ENCODE measurements at regions not wholly inside any gene's neighbourhood (a gene's known extent, or its start where the extent isn't known, plus 50 kb on each side); places are given as distances from the start of the nearest gene placed in this dataset.
A peak's percentile ranks its signal among the peaks of the same experiment; 100 is the strongest.

DNA sequence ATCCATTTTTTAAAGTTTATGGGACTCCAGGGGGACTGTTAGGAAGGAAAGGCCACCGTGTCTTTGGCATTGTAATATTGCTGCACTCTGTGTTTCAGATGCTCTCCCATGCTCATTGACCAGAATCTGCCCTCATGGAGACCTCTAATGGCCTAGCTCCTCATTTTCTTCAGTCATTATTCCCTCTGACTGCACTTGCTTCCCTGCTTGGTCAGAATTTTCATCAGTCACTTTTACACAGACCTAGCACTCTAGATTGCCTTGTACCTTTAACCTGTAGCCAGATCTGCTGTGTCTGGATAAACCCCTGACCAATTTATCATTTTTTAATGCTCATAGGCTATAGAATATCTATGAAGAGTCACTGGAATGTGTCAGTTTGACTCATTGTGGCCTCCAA lies 155.5 kb upstream of the NUDT12 start:
- H3K27ac ChIP-seq, result no peak overlapping the region
- no peaks in the 10 kb centered on the region for H3K4me1 ChIP-seq (ENCODE audit: low read depth)
- no peaks in the 10 kb centered on the region for H3K27me3 ChIP-seq
- DNase-seq (ENCODE audit: low read depth in 1 of 2, low spot score in 1 of 2), result no peak
- H3K9me3 ChIP-seq (ENCODE audit: low read depth), result no peaks in the 10 kb centered on the region
- TF ChIP-seq, protein P1, sequence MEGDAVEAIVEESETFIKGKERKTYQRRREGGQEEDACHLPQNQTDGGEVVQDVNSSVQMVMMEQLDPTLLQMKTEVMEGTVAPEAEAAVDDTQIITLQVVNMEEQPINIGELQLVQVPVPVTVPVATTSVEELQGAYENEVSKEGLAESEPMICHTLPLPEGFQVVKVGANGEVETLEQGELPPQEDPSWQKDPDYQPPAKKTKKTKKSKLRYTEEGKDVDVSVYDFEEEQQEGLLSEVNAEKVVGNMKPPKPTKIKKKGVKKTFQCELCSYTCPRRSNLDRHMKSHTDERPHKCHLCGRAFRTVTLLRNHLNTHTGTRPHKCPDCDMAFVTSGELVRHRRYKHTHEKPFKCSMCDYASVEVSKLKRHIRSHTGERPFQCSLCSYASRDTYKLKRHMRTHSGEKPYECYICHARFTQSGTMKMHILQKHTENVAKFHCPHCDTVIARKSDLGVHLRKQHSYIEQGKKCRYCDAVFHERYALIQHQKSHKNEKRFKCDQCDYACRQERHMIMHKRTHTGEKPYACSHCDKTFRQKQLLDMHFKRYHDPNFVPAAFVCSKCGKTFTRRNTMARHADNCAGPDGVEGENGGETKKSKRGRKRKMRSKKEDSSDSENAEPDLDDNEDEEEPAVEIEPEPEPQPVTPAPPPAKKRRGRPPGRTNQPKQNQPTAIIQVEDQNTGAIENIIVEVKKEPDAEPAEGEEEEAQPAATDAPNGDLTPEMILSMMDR (IDR thresholded peaks at IDR 0.05; ENCODE audit: low read depth, low read length), result no peak
- H3K36me3 ChIP-seq, result no peaks in the 10 kb centered on the region
- H3K4me3 ChIP-seq, result no peak overlapping the region

DNA sequence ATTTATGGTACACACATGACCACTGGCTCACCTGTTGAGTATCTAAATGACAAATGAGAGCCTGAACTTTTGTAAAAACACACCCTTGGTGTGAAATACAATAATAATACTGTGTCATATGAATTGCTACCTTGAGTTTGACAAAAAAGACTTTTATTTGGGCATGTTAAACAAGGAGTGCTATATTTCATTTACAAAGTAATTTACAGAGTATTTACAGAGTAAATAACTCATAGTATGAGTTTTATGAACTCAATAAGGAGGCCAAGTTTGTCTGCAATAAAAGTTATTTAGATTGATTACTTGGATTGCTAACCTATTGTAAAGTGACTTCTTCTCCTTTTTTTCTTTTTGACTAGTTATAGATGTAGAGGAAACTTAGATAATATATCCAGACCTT lies 146.0 kb upstream of the NUDT12 start:
- TF ChIP-seq, protein P1 (IDR thresholded peaks at IDR 0.05; ENCODE audit: low read depth, low read length), result no peak
- Histone ChIP-seq H3K4me3 (no peak overlapping the region), H3K27ac (no peak overlapping the region), H3K4me1 (ENCODE audit: low read depth) (no peaks in the 10 kb centered on the region), H3K27me3 (no peaks in the 10 kb centered on the region), H3K36me3 (no peaks in the 10 kb centered on the region), H3K9me3 (ENCODE audit: low read depth) (no peaks in the 10 kb centered on the region)
- DNase-seq (ENCODE audit: low read depth in 1 of 2, low spot score in 1 of 2), result no peak

DNA sequence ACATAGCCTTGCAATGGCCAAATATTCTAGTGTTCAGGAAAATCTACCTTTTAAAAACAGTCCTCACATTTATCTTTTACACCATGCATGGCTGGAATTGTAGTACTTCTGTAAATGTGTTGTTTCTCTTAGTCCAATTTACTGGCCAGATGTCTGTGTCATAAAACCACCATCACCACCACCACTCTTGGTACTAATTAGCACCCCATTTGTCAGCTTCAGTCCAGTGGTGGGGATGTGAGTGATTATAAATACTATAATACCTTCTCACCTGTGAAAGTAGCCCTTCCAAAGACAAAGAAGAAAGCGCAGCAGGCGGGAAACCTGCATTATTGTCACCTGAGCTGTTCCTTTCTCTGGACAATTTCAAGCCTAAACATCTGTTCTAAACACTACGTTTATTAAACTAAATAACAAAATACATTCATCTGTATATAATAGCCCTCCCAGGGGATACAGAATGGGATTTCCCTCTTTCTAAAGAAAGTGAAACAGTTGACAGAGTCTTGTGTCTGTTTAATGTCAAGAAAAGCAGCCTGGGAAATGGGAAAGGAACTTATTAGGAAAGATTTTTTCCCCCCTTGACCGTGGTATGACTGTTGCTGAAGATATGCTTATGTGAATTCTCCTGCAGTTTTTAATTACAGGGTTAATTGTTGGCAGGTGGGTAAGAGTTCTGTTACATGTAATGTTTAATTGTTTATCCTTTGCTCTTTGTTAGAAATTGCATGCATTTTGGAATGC lies 144.5 kb upstream of the NUDT12 start:
- no peak overlapping the region for H3K27ac ChIP-seq

DNA sequence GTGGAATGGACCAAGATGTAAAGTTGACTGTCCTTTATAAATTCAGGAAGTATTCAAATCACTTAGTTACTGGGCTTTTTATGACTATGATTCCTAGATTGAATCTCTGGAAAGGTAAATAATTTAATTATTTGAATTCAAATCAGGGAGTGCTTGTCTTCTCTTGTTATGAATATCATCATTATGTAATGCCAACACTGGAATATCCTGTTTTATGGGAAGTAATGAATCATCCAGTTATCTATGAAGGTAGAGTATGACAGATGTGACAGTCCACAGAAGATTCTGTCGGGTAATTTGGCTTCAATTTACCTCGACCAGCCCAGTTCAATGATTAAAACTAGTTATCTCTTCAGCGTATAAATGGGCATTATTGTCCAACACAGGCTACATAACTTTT lies 141.0 kb upstream of the NUDT12 start:
- no peaks in the 10 kb centered on the region for H3K36me3 ChIP-seq
- no peaks in the 10 kb centered on the region for H3K27me3 ChIP-seq
- DNase-seq (ENCODE audit: low read depth in 1 of 2, low spot score in 1 of 2), result no peak
- H3K4me3 ChIP-seq, result no peak overlapping the region
- no peaks in the 10 kb centered on the region for H3K9me3 ChIP-seq (ENCODE audit: low read depth)
- no peaks in the 10 kb centered on the region for H3K4me1 ChIP-seq (ENCODE audit: low read depth)
- no peak overlapping the region for H3K27ac ChIP-seq
- TF ChIP-seq, protein P1 (IDR thresholded peaks at IDR 0.05; ENCODE audit: low read depth, low read length), result no peak

More for the DNA sequence above, 144.5 kb upstream of the NUDT12 start:
- Histone ChIP-seq H3K4me1 (ENCODE audit: low read depth) (no peaks in the 10 kb centered on the region), H3K36me3 (no peaks in the 10 kb centered on the region), H3K9me3 (ENCODE audit: low read depth) (no peaks in the 10 kb centered on the region), H3K4me3 (no peak overlapping the region), H3K27me3 (no peaks in the 10 kb centered on the region)
- peak in 1 of 2 donors; percentile 11 for DNase-seq (ENCODE audit: low read depth in 1 of 2, low spot score in 1 of 2)
- TF ChIP-seq, protein P1 (IDR thresholded peaks at IDR 0.05; ENCODE audit: low read depth, low read length), result no peak

DNA sequence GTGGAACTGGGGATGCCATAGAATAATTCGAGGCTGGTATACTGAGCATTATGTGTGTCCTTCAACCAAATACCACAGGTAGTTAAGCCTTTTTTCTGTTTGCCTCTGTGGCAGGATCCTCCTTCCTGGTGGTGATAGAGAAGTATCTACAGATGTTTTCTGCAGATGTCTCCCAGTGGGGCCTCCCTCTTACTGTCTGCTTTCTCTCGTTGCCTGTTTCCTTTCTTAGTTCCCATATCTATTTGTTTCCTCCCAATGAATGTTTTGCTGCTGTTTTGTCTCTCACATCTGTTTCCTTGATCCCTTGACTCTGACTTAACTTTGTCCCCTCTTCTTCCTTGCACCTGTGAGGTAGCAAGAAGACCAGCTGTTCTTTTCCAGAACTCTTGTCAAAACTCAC lies 130.9 kb upstream of the NUDT12 start:
- H3K36me3 ChIP-seq, result no peaks in the 10 kb centered on the region
- no peaks in the 10 kb centered on the region for H3K4me1 ChIP-seq (ENCODE audit: low read depth)
- H3K9me3 ChIP-seq (ENCODE audit: low read depth), result no peaks in the 10 kb centered on the region
- no peaks in the 10 kb centered on the region for H3K27me3 ChIP-seq
- H3K27ac ChIP-seq, result no peak overlapping the region
- no peak for DNase-seq (ENCODE audit: low read depth in 1 of 2, low spot score in 1 of 2)
- TF ChIP-seq, protein P1 (IDR thresholded peaks at IDR 0.05; ENCODE audit: low read depth, low read length), result no peak
- no peak overlapping the region for H3K4me3 ChIP-seq
